OCI-LY1 (cell line): ENCODE measurements at regions not wholly inside any gene's neighbourhood (a gene's known extent, or its start where the extent isn't known, plus 50 kb on each side); places are given as distances from the start of the nearest gene placed in this dataset.

Source experiments
- H2AFZ ChIP-seq: fragments of 200-600 bp; sonication (generic), shearing (Covaris generic); 2 replicates; pipeline ENCODE4 v1.6.0; 2014; ENCODE audit warnings: antibody characterized with exemption, mild to moderate bottlenecking, low read length
- H3F3A ChIP-seq: fragments of 200-600 bp; sonication (generic), shearing (Covaris generic); 2 replicates; pipeline ENCODE4 v1.6.0; 2014; ENCODE audit warnings: mild to moderate bottlenecking, antibody characterized with exemption, low read length, moderate library complexity; ENCODE audit not compliant: insufficient read depth
- H3K27ac ChIP-seq: fragments of 200-600 bp; sonication (generic); 2 replicates; pipeline ENCODE4 v1.5.1; 2014; ENCODE audit warnings: low read length, mixed run types, mild to moderate bottlenecking, low read depth; ENCODE audit not compliant: poor library complexity, severe bottlenecking
- H3K27me3 ChIP-seq: fragments of 200-600 bp; sonication (generic); 2 replicates; pipeline ENCODE4 v1.6.0; 2014; ENCODE audit warnings: antibody characterized with exemption, mild to moderate bottlenecking, low read length, moderate library complexity; ENCODE audit not compliant: insufficient read depth
- H3K36me3 ChIP-seq: fragments of 200-600 bp; sonication (generic); 2 replicates; pipeline ENCODE4 v1.6.1; 2014; ENCODE audit warnings: mild to moderate bottlenecking, antibody characterized with exemption, low read length, moderate library complexity, mixed read lengths; ENCODE audit not compliant: insufficient read depth
- H3K4me1 ChIP-seq: fragments of 200-600 bp; sonication (generic); 2 replicates; pipeline ENCODE4 v1.5.1; 2014; ENCODE audit warnings: mild to moderate bottlenecking, low read length, moderate library complexity; ENCODE audit not compliant: insufficient read depth, severe bottlenecking
- H3K4me2 ChIP-seq: fragments of 200-600 bp; sonication (generic), shearing (Covaris generic); 2 replicates; pipeline ENCODE4 v1.6.1; 2014; ENCODE audit warnings: low read length
- H3K4me3 ChIP-seq: fragments of 200-600 bp; sonication (generic); 2 replicates; pipeline ENCODE4 v1.5.1; 2014; ENCODE audit warnings: low read length, low read depth, mild to moderate bottlenecking, mixed read lengths; ENCODE audit not compliant: poor library complexity, severe bottlenecking
- H3K79me2 ChIP-seq: fragments of 200-600 bp; shearing (Covaris generic); 2 replicates; pipeline ENCODE4 v1.6.1; 2016; ENCODE audit warnings: mixed run types, low read length, mixed read lengths; ENCODE audit not compliant: insufficient read depth
- H3K9ac ChIP-seq: fragments of 200-600 bp; sonication (generic), shearing (Covaris generic); 2 replicates; pipeline ENCODE4 v1.6.1; 2014; ENCODE audit warnings: mild to moderate bottlenecking, low read length, mixed read lengths
- H3K9me2 ChIP-seq: fragments of 200-600 bp; sonication (generic), shearing (Covaris generic); 2 replicates; pipeline ENCODE4 v1.6.1; 2014; ENCODE audit warnings: low read depth, mild to moderate bottlenecking, low read length, mixed read lengths
- H3K9me3 ChIP-seq: fragments of 200-600 bp; shearing (Covaris generic); 2 replicates; pipeline ENCODE4 v1.6.1; 2014; ENCODE audit warnings: low read length, mixed read lengths
- H4K20me1 ChIP-seq: fragments of 200-600 bp; sonication (generic), shearing (Covaris generic); 2 replicates; pipeline ENCODE4 v1.6.0; 2016; ENCODE audit warnings: mild to moderate bottlenecking, low read length; ENCODE audit not compliant: insufficient read depth
- EZH2 ChIP-seq: fragments of 200-600 bp; sonication (generic), shearing (Covaris generic); IDR thresholded peaks from 2 replicates; pipeline ENCODE4 v1.8.0; 2017; ENCODE audit warnings: borderline replicate concordance, mixed run types, mild to moderate bottlenecking, antibody characterized with exemption, low read length, moderate library complexity, mixed read lengths
- TF ChIP-seq, protein P1 (sequence below): fragments of 200-600 bp; sonication (generic), shearing (Covaris generic); IDR thresholded peaks from 2 replicates; pipeline ENCODE4 v1.5.1; 2017; ENCODE audit warnings: mild to moderate bottlenecking, antibody characterized with exemption, low read length, moderate library complexity, mixed read lengths

DNA sequence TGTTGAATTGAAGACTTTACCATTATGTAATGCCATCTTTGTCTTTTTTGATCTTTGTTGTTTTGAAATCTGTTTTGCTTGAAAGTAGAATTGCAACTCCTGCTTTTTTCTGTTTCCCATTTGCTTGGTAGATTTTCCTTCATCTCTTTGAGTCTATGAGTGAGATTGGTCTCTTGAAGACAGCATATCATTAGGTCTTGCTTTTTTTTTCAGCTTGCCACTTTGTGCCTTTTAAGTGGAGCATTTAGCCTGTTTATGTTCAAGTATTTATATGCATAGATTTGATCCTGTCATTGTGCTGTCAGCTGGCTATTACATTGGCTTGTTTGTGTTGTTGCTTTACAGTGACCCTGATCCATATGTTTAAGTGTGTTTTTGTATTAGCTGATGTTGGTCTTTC is 131.8 kb downstream of the ZIC1 start:
- Histone ChIP-seq H3K79me2 (no peaks in the 10 kb centered on the region), H3K36me3 (no peaks in the 10 kb centered on the region), H3K4me2 (no peak overlapping the region), H2AFZ (no peak overlapping the region), H3K9ac (no peak overlapping the region), H3K9me3 (0 out of 2 replicates have a peak, but pooled peaks cover 7% of the 10 kb centered on the region), H3K4me1 (peaks cover 5% of the 10 kb centered on the region), H3F3A (no peaks in the 10 kb centered on the region), H3K27me3 (no peaks in the 10 kb centered on the region), H3K9me2 (0 out of 2 replicates have a peak, but pooled peaks cover 5% of the 10 kb centered on the region), H3K27ac (no peak overlapping the region), H4K20me1 (no peaks in the 10 kb centered on the region), H3K4me3 (no peak overlapping the region)
- no peak for TF ChIP-seq EZH2
- TF ChIP-seq, protein P1, sequence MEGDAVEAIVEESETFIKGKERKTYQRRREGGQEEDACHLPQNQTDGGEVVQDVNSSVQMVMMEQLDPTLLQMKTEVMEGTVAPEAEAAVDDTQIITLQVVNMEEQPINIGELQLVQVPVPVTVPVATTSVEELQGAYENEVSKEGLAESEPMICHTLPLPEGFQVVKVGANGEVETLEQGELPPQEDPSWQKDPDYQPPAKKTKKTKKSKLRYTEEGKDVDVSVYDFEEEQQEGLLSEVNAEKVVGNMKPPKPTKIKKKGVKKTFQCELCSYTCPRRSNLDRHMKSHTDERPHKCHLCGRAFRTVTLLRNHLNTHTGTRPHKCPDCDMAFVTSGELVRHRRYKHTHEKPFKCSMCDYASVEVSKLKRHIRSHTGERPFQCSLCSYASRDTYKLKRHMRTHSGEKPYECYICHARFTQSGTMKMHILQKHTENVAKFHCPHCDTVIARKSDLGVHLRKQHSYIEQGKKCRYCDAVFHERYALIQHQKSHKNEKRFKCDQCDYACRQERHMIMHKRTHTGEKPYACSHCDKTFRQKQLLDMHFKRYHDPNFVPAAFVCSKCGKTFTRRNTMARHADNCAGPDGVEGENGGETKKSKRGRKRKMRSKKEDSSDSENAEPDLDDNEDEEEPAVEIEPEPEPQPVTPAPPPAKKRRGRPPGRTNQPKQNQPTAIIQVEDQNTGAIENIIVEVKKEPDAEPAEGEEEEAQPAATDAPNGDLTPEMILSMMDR: no peak

DNA sequence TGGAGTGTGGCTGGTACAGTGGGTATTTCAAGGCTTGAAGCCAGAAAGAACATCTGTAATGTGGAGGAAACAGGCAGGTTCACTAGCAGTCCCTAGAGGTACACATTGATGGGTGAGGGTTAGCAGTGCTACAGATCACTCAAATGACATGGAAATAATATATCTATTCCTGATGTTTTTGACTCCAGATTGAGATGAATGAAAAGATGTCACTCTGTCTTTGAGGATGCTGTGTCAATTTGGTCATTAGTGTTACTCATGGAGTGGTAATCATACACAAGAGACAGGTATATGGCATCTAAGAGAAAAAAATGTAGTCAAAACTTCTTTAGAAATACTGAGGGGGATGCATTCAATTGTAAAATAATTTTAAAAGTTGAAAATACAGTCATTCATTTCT is 135.1 kb downstream of the ZIC1 start:
- 0 out of 2 replicates have a peak, but pooled peaks cover 5% of the 10 kb centered on the region for H3K9me2 ChIP-seq
- no peaks in the 10 kb centered on the region for H3F3A ChIP-seq
- H3K4me1 ChIP-seq: no peaks in the 10 kb centered on the region
- no peaks in the 10 kb centered on the region for H3K36me3 ChIP-seq
- H3K4me2 ChIP-seq: no peak overlapping the region
- H4K20me1 ChIP-seq: no peaks in the 10 kb centered on the region
- no peaks in the 10 kb centered on the region for H3K79me2 ChIP-seq
- H3K27ac ChIP-seq: no peak overlapping the region
- 0 out of 2 replicates have a peak, but pooled peaks cover 7% of the 10 kb centered on the region for H3K9me3 ChIP-seq
- H2AFZ ChIP-seq: no peak overlapping the region
- no peak overlapping the region for H3K9ac ChIP-seq
- H3K4me3 ChIP-seq: no peak overlapping the region
- TF ChIP-seq, protein P1: no peak
- no peak for TF ChIP-seq EZH2
- no peaks in the 10 kb centered on the region for H3K27me3 ChIP-seq

DNA sequence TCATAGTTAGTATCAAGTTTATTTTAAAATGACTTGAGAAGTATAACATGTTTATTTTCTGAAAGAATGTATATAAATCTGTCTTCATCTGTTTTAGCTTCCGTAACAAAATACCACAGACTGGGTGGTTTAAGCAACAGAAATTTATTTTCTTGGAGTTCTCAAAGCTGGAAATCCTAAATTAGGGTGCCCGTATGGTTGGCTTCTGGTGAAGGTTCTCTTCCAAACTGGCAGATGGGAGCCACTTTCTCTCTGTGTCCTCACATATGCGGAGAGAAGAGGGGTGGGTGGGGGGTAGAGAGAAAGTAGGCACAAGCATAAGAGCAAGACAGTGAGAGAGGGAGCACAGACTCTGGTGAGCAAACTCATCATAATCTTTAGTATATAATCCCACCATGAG is 142.3 kb downstream of the ZIC1 start:
- no peaks in the 10 kb centered on the region for H3K36me3 ChIP-seq
- H2AFZ ChIP-seq: no peak overlapping the region
- TF ChIP-seq, protein P1: no peak
- no peak for TF ChIP-seq EZH2
- H3F3A ChIP-seq: no peaks in the 10 kb centered on the region
- H3K9me3 ChIP-seq: no peaks in the 10 kb centered on the region
- H3K4me2 ChIP-seq: no peak overlapping the region
- H3K79me2 ChIP-seq: no peaks in the 10 kb centered on the region
- no peak overlapping the region for H3K9ac ChIP-seq
- no peak overlapping the region for H3K4me3 ChIP-seq
- H3K27ac ChIP-seq: no peak overlapping the region
- H3K4me1 ChIP-seq: no peaks in the 10 kb centered on the region
- no peaks in the 10 kb centered on the region for H3K9me2 ChIP-seq
- H3K27me3 ChIP-seq: no peaks in the 10 kb centered on the region
- no peaks in the 10 kb centered on the region for H4K20me1 ChIP-seq
